ENCODE measurements at regions not wholly inside any gene's neighbourhood (a gene's known extent, or its start where the extent isn't known, plus 50 kb on each side); places are given as distances from the start of the nearest gene placed in this dataset.

GRCh38 chr5:38168029-38168428, 90.3 kb upstream of the EGFLAM start:
- TF ChIP-seq CTCF (IDR thresholded peaks at IDR 0.05; ENCODE audit: low read depth, low read length) = no peak
- H3K27ac ChIP-seq = no peak overlapping the region

GRCh38 chr5:38167562-38167996, 90.8 kb upstream of the EGFLAM start:
- TF ChIP-seq CTCF (IDR thresholded peaks at IDR 0.05; ENCODE audit: low read depth, low read length) = no peak
- no peaks in the 10 kb centered on the region for H3K27me3 ChIP-seq (ENCODE audit: insufficient read depth, low read depth, severe bottlenecking)
- H3K36me3 ChIP-seq = no peaks in the 10 kb centered on the region
- DNase-seq = no peak
- H3K27ac ChIP-seq = no peak overlapping the region
- no peaks in the 10 kb centered on the region for H3K9me3 ChIP-seq (ENCODE audit: severe bottlenecking)
- H3K4me3 ChIP-seq (ENCODE audit: low read depth, low read length) = no peak overlapping the region

More at GRCh38 chr5:38168029-38168428, 90.3 kb upstream of the EGFLAM start:
- no peak overlapping the region for H3K4me3 ChIP-seq (ENCODE audit: low read depth, low read length)
- H3K36me3 ChIP-seq = no peaks in the 10 kb centered on the region
- H3K27me3 ChIP-seq (ENCODE audit: insufficient read depth, low read depth, severe bottlenecking) = no peaks in the 10 kb centered on the region
- H3K9me3 ChIP-seq (ENCODE audit: severe bottlenecking) = no peaks in the 10 kb centered on the region
- no peak for DNase-seq

GRCh38 chr5:38166832-38167231, 91.5 kb upstream of the EGFLAM start:
- no peaks in the 10 kb centered on the region for H3K36me3 ChIP-seq
- H3K27ac ChIP-seq = no peak overlapping the region
- DNase-seq = no peak
- no peaks in the 10 kb centered on the region for H3K9me3 ChIP-seq (ENCODE audit: severe bottlenecking)
- H3K27me3 ChIP-seq (ENCODE audit: insufficient read depth, low read depth, severe bottlenecking) = no peaks in the 10 kb centered on the region
- no peak for TF ChIP-seq CTCF (IDR thresholded peaks at IDR 0.05; ENCODE audit: low read depth, low read length)
- no peak overlapping the region for H3K4me3 ChIP-seq (ENCODE audit: low read depth, low read length)

- TF ChIP-seq CTCF (IDR thresholded peaks at IDR 0.05; ENCODE audit: low read depth, low read length) = no peak
- Histone ChIP-seq H3K9me3 (ENCODE audit: severe bottlenecking) (no peaks in the 10 kb centered on the region), H3K36me3 (no peaks in the 10 kb centered on the region), H3K4me3 (ENCODE audit: low read depth, low read length) (no peak overlapping the region), H3K27me3 (ENCODE audit: insufficient read depth, low read depth, severe bottlenecking) (no peaks in the 10 kb centered on the region), H3K27ac (no peak overlapping the region)
- no peak for DNase-seq
These were observed 92.9 kb upstream of the EGFLAM start for GRCh38 chr5:38165435-38165834.

- no peak overlapping the region for H3K4me3 ChIP-seq (ENCODE audit: low read depth, low read length)
- no peaks in the 10 kb centered on the region for H3K27me3 ChIP-seq (ENCODE audit: insufficient read depth, low read depth, severe bottlenecking)
- TF ChIP-seq CTCF (IDR thresholded peaks at IDR 0.05; ENCODE audit: low read depth, low read length) = no peak
- no peak overlapping the region for H3K27ac ChIP-seq
- H3K9me3 ChIP-seq (ENCODE audit: severe bottlenecking) = no peaks in the 10 kb centered on the region
- H3K36me3 ChIP-seq = no peaks in the 10 kb centered on the region
- no peak for DNase-seq
These were observed 93.5 kb upstream of the EGFLAM start for GRCh38 chr5:38164776-38165399.

GRCh38 chr5:38163636-38164237, 94.6 kb upstream of the EGFLAM start:
- Histone ChIP-seq H3K27me3 (ENCODE audit: insufficient read depth, low read depth, severe bottlenecking) (no peaks in the 10 kb centered on the region), H3K36me3 (no peaks in the 10 kb centered on the region), H3K9me3 (ENCODE audit: severe bottlenecking) (no peaks in the 10 kb centered on the region), H3K4me3 (ENCODE audit: low read depth, low read length) (no peak overlapping the region), H3K27ac (no peak overlapping the region)
- DNase-seq = no peak
- TF ChIP-seq CTCF (IDR thresholded peaks at IDR 0.05; ENCODE audit: low read depth, low read length) = no peak

Data from WERI-Rb-1 (cell line).